ENCODE measurements at regions not wholly inside any gene's neighbourhood (a gene's known extent, or its start where the extent isn't known, plus 50 kb on each side); places are given as distances from the start of the nearest gene placed in this dataset.
A peak's percentile ranks its signal among the peaks of the same experiment; 100 is the strongest.

DNA sequence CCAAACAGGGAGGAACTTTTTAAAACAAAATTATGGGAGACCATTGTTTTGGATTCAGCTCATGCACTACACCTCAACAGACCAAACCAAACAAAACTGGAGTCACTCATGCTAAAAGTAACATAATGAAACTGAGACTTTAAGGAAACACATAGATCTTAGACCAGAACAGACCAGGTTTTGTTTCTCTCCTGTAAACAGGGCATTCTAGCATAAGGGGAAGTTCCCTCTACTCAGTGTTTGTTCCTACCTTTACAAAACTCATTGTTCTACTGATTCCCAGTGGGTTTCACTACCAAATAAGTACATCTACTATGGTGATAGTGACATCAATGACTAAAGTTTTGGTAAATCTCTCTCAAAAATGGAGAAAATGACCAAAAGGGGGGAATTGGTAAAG lies 1103.6 kb upstream of the EDIL3 start:
- no peak for DNase-seq (ENCODE audit: low read depth in 1 of 2, low spot score in 1 of 2)
- H3K4me1 ChIP-seq (ENCODE audit: low read depth) = no peaks in the 10 kb centered on the region
- no peaks in the 10 kb centered on the region for H3K36me3 ChIP-seq
- no peaks in the 10 kb centered on the region for H3K27me3 ChIP-seq
- H3K4me3 ChIP-seq = no peak overlapping the region
- TF ChIP-seq, protein P1, sequence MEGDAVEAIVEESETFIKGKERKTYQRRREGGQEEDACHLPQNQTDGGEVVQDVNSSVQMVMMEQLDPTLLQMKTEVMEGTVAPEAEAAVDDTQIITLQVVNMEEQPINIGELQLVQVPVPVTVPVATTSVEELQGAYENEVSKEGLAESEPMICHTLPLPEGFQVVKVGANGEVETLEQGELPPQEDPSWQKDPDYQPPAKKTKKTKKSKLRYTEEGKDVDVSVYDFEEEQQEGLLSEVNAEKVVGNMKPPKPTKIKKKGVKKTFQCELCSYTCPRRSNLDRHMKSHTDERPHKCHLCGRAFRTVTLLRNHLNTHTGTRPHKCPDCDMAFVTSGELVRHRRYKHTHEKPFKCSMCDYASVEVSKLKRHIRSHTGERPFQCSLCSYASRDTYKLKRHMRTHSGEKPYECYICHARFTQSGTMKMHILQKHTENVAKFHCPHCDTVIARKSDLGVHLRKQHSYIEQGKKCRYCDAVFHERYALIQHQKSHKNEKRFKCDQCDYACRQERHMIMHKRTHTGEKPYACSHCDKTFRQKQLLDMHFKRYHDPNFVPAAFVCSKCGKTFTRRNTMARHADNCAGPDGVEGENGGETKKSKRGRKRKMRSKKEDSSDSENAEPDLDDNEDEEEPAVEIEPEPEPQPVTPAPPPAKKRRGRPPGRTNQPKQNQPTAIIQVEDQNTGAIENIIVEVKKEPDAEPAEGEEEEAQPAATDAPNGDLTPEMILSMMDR (IDR thresholded peaks at IDR 0.05; ENCODE audit: low read depth, low read length) = no peak
- H3K27ac ChIP-seq = no peak overlapping the region
- H3K9me3 ChIP-seq (ENCODE audit: low read depth) = peaks cover 7% of the 10 kb centered on the region

DNA sequence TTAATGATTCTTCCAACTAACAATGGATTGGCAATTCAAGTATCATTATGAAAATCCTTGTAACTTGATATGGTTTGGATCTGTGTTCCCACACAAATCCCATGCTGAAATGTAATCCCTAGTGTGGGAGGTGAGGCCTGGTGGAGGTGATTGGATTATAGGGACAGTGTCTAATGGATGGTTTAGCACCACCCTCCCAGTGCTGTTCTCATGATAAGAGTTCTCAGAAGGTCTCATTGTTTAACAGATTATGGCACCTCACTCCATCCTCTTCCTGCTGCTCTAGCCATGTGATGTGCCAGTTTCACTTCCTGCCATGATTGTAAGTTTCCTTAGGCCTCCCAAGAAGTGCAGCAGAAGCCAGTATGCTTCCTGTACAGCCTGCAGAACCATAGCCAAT lies 1116.2 kb upstream of the EDIL3 start:
- no peak overlapping the region for H3K27ac ChIP-seq
- no peak for DNase-seq (ENCODE audit: low read depth in 1 of 2, low spot score in 1 of 2)
- H3K4me1 ChIP-seq (ENCODE audit: low read depth) = no peaks in the 10 kb centered on the region
- no peaks in the 10 kb centered on the region for H3K27me3 ChIP-seq
- no peak overlapping the region for H3K4me3 ChIP-seq
- no peaks in the 10 kb centered on the region for H3K36me3 ChIP-seq
- H3K9me3 ChIP-seq (ENCODE audit: low read depth) = no peaks in the 10 kb centered on the region
- TF ChIP-seq, protein P1 (IDR thresholded peaks at IDR 0.05; ENCODE audit: low read depth, low read length) = no peak

DNA sequence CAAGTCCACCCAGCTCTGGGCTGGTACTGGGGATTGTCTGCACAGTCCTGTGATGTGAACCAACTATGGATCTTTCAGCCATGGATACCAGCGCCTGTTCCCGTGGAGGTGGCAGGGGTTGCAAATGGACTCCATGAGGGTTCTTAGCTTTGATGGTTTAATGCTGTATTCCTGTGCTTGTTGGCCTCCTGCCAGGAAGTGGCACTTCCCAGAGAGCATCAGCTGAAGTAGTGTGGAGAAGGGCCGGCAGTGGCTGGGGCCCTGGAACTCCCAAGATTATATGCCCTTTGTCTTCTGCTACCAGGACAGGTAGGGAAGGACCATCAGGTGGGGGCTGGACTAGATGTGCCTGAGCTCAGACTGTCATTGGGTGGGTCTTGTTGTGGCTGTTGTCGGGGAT lies 1104.8 kb upstream of the COX7C start:
- H3K27me3 ChIP-seq = no peaks in the 10 kb centered on the region
- H3K36me3 ChIP-seq = no peaks in the 10 kb centered on the region
- peak in 1 of 2 donors; percentile 2 for DNase-seq (ENCODE audit: low read depth in 1 of 2, low spot score in 1 of 2)
- H3K27ac ChIP-seq = no peak overlapping the region
- H3K4me1 ChIP-seq (ENCODE audit: low read depth) = no peaks in the 10 kb centered on the region
- TF ChIP-seq, protein P1 (IDR thresholded peaks at IDR 0.05; ENCODE audit: low read depth, low read length) = no peak
- H3K9me3 ChIP-seq (ENCODE audit: low read depth) = no peaks in the 10 kb centered on the region
- no peak overlapping the region for H3K4me3 ChIP-seq

DNA sequence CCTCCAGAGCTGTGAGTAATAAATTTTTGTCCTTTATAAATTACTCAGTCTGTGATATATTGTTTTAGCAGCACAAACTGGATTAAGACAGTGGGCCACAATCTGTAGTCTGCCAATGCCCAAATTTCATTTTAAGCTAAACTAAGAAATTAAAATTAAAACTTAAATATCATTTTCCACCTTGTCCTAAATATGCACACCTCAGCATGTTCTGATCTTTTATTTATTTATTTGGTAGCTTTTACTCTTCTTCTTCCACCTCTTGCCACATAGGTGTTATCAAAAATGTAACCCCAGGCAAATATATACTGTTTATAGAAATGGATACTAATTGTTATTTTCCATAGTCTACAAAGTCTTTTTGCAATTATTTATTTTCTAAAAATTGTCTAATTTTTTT lies 1102.2 kb upstream of the COX7C start:
- no peak for DNase-seq (ENCODE audit: low read depth in 1 of 2, low spot score in 1 of 2)
- Histone ChIP-seq H3K4me1 (ENCODE audit: low read depth) (no peaks in the 10 kb centered on the region), H3K4me3 (no peak overlapping the region), H3K27ac (no peak overlapping the region), H3K36me3 (no peaks in the 10 kb centered on the region), H3K27me3 (no peaks in the 10 kb centered on the region), H3K9me3 (ENCODE audit: low read depth) (no peaks in the 10 kb centered on the region)
- TF ChIP-seq, protein P1 (IDR thresholded peaks at IDR 0.05; ENCODE audit: low read depth, low read length) = no peak

DNA sequence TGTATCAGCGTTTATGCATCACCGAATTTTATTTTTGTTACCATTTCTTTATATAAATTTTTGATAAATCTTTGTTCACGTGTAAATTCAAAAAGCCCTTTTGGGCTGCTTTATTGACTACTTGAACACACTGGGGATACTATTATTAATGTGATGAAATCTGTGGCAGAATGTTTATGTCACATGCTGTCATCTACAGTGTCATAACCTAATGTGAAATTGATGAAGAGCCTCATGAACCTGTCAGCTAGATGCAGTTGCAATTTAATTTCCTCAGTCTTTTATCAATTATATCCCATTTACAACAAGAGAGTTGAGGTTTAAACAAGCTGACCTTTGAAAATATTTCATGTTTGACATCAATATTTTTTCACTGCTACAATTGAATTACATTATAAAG lies 1100.4 kb upstream of the COX7C start:
- Histone ChIP-seq H3K36me3 (no peaks in the 10 kb centered on the region), H3K4me1 (ENCODE audit: low read depth) (no peaks in the 10 kb centered on the region), H3K27me3 (no peaks in the 10 kb centered on the region), H3K4me3 (no peak overlapping the region), H3K27ac (no peak overlapping the region), H3K9me3 (ENCODE audit: low read depth) (no peaks in the 10 kb centered on the region)
- no peak for DNase-seq (ENCODE audit: low read depth in 1 of 2, low spot score in 1 of 2)
- TF ChIP-seq, protein P1 (IDR thresholded peaks at IDR 0.05; ENCODE audit: low read depth, low read length) = no peak

All from cardiac muscle cell (in vitro differentiated cells and primary cell).